NB4 (cell line): ENCODE measurements at regions not wholly inside any gene's neighbourhood (a gene's known extent, or its start where the extent isn't known, plus 50 kb on each side); places are given as distances from the start of the nearest gene placed in this dataset.

ENCODE experiments used
- DNase-seq: peaks from one replicate; pipeline ENCODE4 v3.0.0; 2010; ENCODE audit warnings: low read depth
- H3K4me3 ChIP-seq: one replicate; pipeline ENCODE4 v1.5.1; 2011; ENCODE audit warnings: mild to moderate bottlenecking, low read depth, low read length, moderate library complexity
- MYC ChIP-seq: IDR thresholded peaks from 2 replicates; pipeline ENCODE4 v1.6.1; 2011; ENCODE audit warnings: low read depth, low read length
- POLR2A ChIP-seq: IDR thresholded peaks from 2 replicates; pipeline ENCODE4 v1.6.1; 2011; ENCODE audit warnings: mild to moderate bottlenecking; ENCODE audit not compliant: insufficient read length; ENCODE audit errors: extremely low read depth
- TF ChIP-seq, protein P1 (sequence below): IDR thresholded peaks from 2 replicates; pipeline ENCODE4 v1.6.1; 2011; ENCODE audit warnings: low read depth, low read length
- TF ChIP-seq, protein P2 (sequence below): IDR thresholded peaks from one replicate; pipeline ENCODE4 v1.5.1; 2012; ENCODE audit warnings: low read depth, low read length

DNA sequence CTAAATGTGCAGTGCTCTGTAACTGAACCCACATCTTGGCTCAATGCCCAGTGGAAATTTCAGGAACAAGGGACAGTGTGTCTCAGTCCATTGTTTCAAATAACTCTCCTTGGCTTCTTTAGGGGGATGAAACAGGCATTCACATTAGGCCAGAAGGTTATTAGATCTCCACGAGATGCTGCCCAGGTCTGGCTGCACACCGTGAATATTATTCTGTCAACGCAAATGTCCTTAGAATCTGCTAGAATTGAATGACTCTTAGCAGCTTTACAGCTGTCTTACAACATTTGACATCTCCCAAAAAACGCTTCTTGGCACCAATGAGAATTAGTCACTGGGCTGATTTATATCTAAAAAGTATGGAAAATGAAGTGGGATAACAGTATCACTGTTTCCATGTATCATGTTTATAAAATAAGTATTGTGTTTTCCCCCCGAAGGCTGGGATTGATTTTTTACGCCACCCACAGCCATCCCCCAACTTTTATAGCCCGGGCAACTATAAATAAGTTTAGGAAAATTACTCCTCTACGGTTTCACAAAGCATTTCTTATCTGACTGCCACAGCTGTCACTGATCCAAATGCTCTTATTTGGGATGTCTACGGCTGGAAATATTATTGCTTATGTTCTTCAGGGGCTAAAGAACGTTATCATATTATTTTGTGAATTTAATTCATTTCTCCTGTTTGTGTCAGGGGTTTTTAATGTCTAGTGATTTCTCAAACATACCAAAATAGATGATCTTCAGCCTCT, 559.7 kb upstream of the FAT1 start:
- H3K4me3 ChIP-seq: no peak overlapping the region
- DNase-seq: no peak
- TF ChIP-seq, protein P1, sequence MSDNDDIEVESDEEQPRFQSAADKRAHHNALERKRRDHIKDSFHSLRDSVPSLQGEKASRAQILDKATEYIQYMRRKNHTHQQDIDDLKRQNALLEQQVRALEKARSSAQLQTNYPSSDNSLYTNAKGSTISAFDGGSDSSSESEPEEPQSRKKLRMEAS: no peak
- TF ChIP-seq, protein P2, sequence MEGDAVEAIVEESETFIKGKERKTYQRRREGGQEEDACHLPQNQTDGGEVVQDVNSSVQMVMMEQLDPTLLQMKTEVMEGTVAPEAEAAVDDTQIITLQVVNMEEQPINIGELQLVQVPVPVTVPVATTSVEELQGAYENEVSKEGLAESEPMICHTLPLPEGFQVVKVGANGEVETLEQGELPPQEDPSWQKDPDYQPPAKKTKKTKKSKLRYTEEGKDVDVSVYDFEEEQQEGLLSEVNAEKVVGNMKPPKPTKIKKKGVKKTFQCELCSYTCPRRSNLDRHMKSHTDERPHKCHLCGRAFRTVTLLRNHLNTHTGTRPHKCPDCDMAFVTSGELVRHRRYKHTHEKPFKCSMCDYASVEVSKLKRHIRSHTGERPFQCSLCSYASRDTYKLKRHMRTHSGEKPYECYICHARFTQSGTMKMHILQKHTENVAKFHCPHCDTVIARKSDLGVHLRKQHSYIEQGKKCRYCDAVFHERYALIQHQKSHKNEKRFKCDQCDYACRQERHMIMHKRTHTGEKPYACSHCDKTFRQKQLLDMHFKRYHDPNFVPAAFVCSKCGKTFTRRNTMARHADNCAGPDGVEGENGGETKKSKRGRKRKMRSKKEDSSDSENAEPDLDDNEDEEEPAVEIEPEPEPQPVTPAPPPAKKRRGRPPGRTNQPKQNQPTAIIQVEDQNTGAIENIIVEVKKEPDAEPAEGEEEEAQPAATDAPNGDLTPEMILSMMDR: no peak
- TF ChIP-seq POLR2A (no peak), MYC (no peak)

DNA sequence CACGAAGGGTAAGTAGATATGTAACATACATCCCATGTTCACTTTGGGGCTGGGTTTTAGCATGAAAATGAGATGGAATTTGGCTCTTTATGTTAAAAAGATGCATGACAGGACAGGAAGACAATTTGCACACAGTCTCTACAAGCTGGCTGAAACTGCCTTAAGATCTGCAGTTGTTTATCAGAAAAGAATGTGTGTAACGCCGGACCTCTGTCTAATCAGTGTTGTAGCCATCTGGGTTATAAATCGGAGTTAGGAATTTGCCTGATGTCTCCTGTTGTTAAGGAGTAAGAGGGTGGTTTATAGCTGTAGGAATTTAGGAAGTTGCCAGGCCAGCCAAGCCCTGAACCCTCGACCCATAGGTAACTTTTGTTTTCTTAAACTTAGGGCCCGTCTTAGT, 562.9 kb upstream of the FAT1 start:
- TF ChIP-seq MYC (no peak), POLR2A (no peak)
- TF ChIP-seq, protein P1: no peak
- TF ChIP-seq, protein P2: no peak
- DNase-seq: no peak

DNA sequence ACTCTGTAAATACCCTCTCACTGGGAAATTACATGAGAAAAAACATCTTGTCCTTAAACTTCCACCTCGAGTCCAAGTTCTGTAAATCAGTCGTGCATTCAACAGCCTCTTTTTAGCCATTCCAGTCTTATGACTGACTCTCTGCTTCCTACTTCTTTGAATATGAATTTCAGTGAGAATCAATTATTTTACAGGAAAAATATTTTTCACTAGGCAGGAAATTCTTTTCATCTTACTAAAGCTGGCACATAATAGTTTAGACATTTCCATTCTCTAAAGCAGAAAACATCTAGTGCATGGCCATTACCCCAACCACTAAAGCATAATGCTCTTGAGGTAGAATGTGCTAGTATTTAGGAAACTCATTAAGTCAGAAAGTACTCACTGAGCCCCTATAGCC, 565.7 kb upstream of the FAT1 start:
- no peak for TF ChIP-seq MYC
- TF ChIP-seq, protein P2: no peak
- TF ChIP-seq, protein P1: no peak
- TF ChIP-seq POLR2A: no peak
- H3K4me3 ChIP-seq: no peak overlapping the region
- DNase-seq: no peak

More for the DNA sequence above, 562.9 kb upstream of the FAT1 start:
- H3K4me3 ChIP-seq: no peak overlapping the region

DNA sequence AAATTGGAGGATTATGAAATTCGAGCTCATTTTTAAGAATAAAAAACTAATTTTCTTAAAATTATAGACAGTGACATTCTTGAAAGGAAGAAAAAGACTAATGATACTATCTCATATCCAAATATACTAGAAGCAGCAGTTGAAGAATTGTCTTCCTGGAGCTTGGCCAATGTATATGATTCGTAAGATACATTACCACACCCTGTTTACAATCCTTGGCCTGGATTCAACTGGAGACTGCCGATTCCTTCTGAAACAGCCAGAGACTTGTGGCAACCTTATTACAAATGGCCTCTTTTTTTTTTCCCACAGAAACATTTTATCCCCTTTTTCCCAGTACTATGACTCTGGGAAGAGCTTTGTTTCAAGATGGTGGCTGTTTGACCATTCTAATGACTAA, 571.2 kb upstream of the FAT1 start:
- no peak overlapping the region for H3K4me3 ChIP-seq
- DNase-seq: no peak
- TF ChIP-seq, protein P2: no peak
- TF ChIP-seq, protein P1: no peak
- TF ChIP-seq POLR2A (no peak), MYC (no peak)

DNA sequence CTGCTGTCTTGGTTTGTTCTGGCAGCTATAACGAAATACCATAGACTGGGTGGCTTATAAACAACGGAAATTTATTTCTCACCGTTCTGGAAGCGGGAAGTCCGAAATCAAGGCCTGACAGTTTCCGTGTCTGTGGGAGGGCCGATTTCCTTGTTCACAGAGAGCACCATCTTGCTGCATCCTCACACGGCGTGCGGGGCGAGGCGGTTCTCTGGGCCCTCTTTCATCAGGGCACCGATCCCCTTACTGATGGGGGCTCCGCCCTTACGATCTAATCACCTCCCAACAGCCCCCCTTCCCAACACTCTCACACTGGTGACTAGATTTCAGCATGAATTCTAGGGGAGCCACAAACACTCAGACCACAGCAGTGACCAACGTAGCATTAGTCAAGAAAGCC, 578.3 kb upstream of the FAT1 start:
- H3K4me3 ChIP-seq: no peak overlapping the region
- TF ChIP-seq MYC: no peak
- TF ChIP-seq, protein P2: no peak
- TF ChIP-seq, protein P1: no peak
- TF ChIP-seq POLR2A: no peak
- no peak for DNase-seq
